Right lobe of liver (tissue), 6 donors: ENCODE measurements at regions not wholly inside any gene's neighbourhood (a gene's known extent, or its start where the extent isn't known, plus 50 kb on each side); places are given as distances from the start of the nearest gene placed in this dataset.
"Not testable (repeated sequence)": the region's sequence is repeated elsewhere in the genome, so short reads cannot be mapped to it uniquely, and the experiment has no call there.

Experiments
- ATAC-seq, 4 donors: fragments of 200-7000 bp; cut with Tn5 transposase; one replicate each; pipeline ENCODE4 v1.9.1; 2020; ENCODE audit warnings: mild to moderate bottlenecking in 4 of 4, moderate library complexity in 4 of 4
- DNase-seq, 3 donors: peaks; one replicate each; pipeline ENCODE4 v3.0.0-alpha.2; 2020
- H3K27ac ChIP-seq, 3 donors: fragments of 200-600 bp; one replicate each; pipeline ENCODE4 v1.8.0; 2022
- H3K27me3 ChIP-seq, 2 donors: fragments of 200-600 bp; one replicate each; pipeline ENCODE4 v1.8.0; 2022
- H3K36me3 ChIP-seq, 4 donors: fragments of 200-600 bp; sonication (generic) in 1 of 4; one replicate each; pipeline versions ENCODE4 v1.5.1 to v1.8.0; 2017 to 2022; ENCODE audit warnings: control low read depth in 1 of 4
- H3K4me1 ChIP-seq, 4 donors: fragments of 200-600 bp; sonication (generic) in 1 of 4; one replicate each; pipeline versions ENCODE4 v1.5.1 to v1.8.0; 2017 to 2022; ENCODE audit warnings: control low read depth in 1 of 4
- H3K4me3 ChIP-seq, 3 donors: fragments of 200-600 bp; one replicate each; pipeline ENCODE4 v1.8.0; 2022
- H3K9me3 ChIP-seq, 4 donors: fragments of 200-600 bp; sonication (generic) in 1 of 4; one replicate each; pipeline versions ENCODE4 v1.5.1 to v1.8.0; 2017 to 2022; ENCODE audit warnings: control low read depth in 1 of 4
- CTCF ChIP-seq, 4 donors: fragments of 200-600 bp in 3 of 4; fragments of 450-650 bp in 1 of 4; IDR thresholded peaks; one replicate each; pipeline versions ENCODE4 v1.5.1 to v1.8.0; 2016 to 2022; ENCODE audit warnings: antibody characterized with exemption in 4 of 4, mild to moderate bottlenecking in 2 of 4
- POLR2A ChIP-seq: fragments of 450-650 bp; IDR thresholded peaks from one replicate; pipeline ENCODE4 v1.6.1; 2017; ENCODE audit warnings: antibody characterized with exemption, mild to moderate bottlenecking
- WGBS: methylation state at CpG from one replicate; pipeline ENCODE4 v1.1.6; 2018; ENCODE audit warnings: low coverage, low lambda C conversion rate; ENCODE audit not compliant: insufficient coverage; ENCODE audit errors: missing lambda C conversion rate; 5-methylcytosine and 5-hydroxymethylcytosine counted together
- intact Hi-C, 2 donors: fragments of 100-400 bp; cut with DNase I; formaldehyde crosslinking; loops; one replicate each; pipeline versions ENCODE4 v1.11.2 to v1.14.1; 2022
- donor health status: DM: no; HTN: yes; CAD: no.
- donor health status: DM: no; HTN: no; CAD: no.
- donor health status: DM: no; HTN: no; CAD: no.
- donor health status: DM: no; HTN: yes; CAD: no.
- donor health status: DM: no; HTN: yes; CAD: no.

GRCh38 chr4:9679704-9680478 is 101.5 kb upstream of the DRD5 start:
- 95% methylated on average over 4 of the region's 30 CpGs for WGBS
- TF ChIP-seq POLR2A (no peak), CTCF (IDR thresholded peaks at IDR 0.05) (no peak)
- H3K27ac ChIP-seq, result no peak overlapping the region
- DNase-seq (no peak), ATAC-seq (no peak)
- no peaks in the 10 kb centered on the region for H3K9me3 ChIP-seq
- intact Hi-C loops, result no loop called here
- no peaks in the 10 kb centered on the region for H3K27me3 ChIP-seq
- H3K4me3 ChIP-seq, result no peak overlapping the region
- no peaks in the 10 kb centered on the region for H3K4me1 ChIP-seq
- H3K36me3 ChIP-seq, result no peaks in the 10 kb centered on the region

GRCh38 chr4:9683174-9683573 is 98.3 kb upstream of the DRD5 start:
- intact Hi-C loops, ATAC-seq, DNase-seq, H3K4me1 ChIP-seq, H3K27me3 ChIP-seq, H3K4me3 ChIP-seq, H3K27ac ChIP-seq, H3K9me3 ChIP-seq, H3K36me3 ChIP-seq: not testable (repeated sequence)
- WGBS, result 66% methylated on average over 4 of the region's 5 CpGs

- 54% methylated on average over 5 of the region's 5 CpGs for WGBS
- DNase-seq, H3K27ac ChIP-seq, H3K36me3 ChIP-seq, H3K4me1 ChIP-seq, H3K4me3 ChIP-seq, ATAC-seq, H3K9me3 ChIP-seq, intact Hi-C loops, H3K27me3 ChIP-seq: not testable (repeated sequence)
Measured at GRCh38 chr4:9685016-9685415, 96.4 kb upstream of the DRD5 start.

- no peak for TF ChIP-seq POLR2A
- no peak for TF ChIP-seq CTCF (IDR thresholded peaks at IDR 0.05)
- H3K27ac ChIP-seq, result no peak overlapping the region
- no peaks in the 10 kb centered on the region for H3K9me3 ChIP-seq
- H3K36me3 ChIP-seq, result no peaks in the 10 kb centered on the region
- no peak for ATAC-seq
- no peaks in the 10 kb centered on the region for H3K27me3 ChIP-seq
- DNase-seq, result no peak
- intact Hi-C loops, result no loop called here
- no peak overlapping the region for H3K4me3 ChIP-seq
- H3K4me1 ChIP-seq, result peaks cover 0 to under 1% (median 0%) of the 10 kb centered on the region in 4 donors
Measured at GRCh38 chr4:9685692-9686091, 95.7 kb upstream of the DRD5 start.

GRCh38 chr4:9690636-9691237 is 90.7 kb upstream of the DRD5 start:
- DNase-seq, H3K36me3 ChIP-seq, intact Hi-C loops, H3K27me3 ChIP-seq, H3K4me1 ChIP-seq, ATAC-seq, H3K9me3 ChIP-seq: not testable (repeated sequence)
- peak overlapping the region in 2 of 3 donors; percentile 13 to 30 for H3K27ac ChIP-seq
- 22% methylated on average over 9 of the region's 9 CpGs for whole genome bisulfite sequencing
- H3K4me3 ChIP-seq, result peak overlapping the region; percentile 57 to 71 (median 61)

- no peak for TF ChIP-seq POLR2A
- H3K36me3 ChIP-seq, result no peaks in the 10 kb centered on the region
- peaks cover 0 to 5% (median 0%) of the 10 kb centered on the region in 4 donors for H3K4me1 ChIP-seq
- WGBS, result 0% methylated on average over 22 of the region's 56 CpGs
- ATAC-seq (peak; percentile 100), DNase-seq (peak; percentile 97 to 98 (median 98))
- intact Hi-C loops, result no loop called here
- H3K4me3 ChIP-seq, result peak overlapping the region; percentile 57 to 71 (median 61)
- H3K27me3 ChIP-seq, result no peaks in the 10 kb centered on the region
- no peaks in the 10 kb centered on the region for H3K9me3 ChIP-seq
- peak overlapping the region in 2 of 3 donors; percentile 13 to 30 for H3K27ac ChIP-seq
Measured at GRCh38 chr4:9691238-9692065, 90.0 kb upstream of the DRD5 start.

GRCh38 chr4:9692791-9693491 is 88.5 kb upstream of the DRD5 start:
- 82% methylated on average over 3 of the region's 5 CpGs for WGBS
- H3K27ac ChIP-seq, DNase-seq, H3K4me1 ChIP-seq, H3K27me3 ChIP-seq, H3K36me3 ChIP-seq, H3K9me3 ChIP-seq, H3K4me3 ChIP-seq, ATAC-seq, intact Hi-C loops: not testable (repeated sequence)

GRCh38 chr4:9694403-9694802 is 87.0 kb upstream of the DRD5 start:
- ATAC-seq, H3K4me3 ChIP-seq, intact Hi-C loops, H3K9me3 ChIP-seq, H3K27me3 ChIP-seq, H3K4me1 ChIP-seq, H3K36me3 ChIP-seq, H3K27ac ChIP-seq, DNase-seq: not testable (repeated sequence)
- 84% methylated on average over 6 of the region's 7 CpGs for WGBS
